D341Med (cell line): ENCODE measurements at regions not wholly inside any gene's neighbourhood (a gene's known extent, or its start where the extent isn't known, plus 50 kb on each side); places are given as distances from the start of the nearest gene placed in this dataset.

Experiments used
- DNase-seq: peaks from one replicate; pipeline ENCODE4 v3.0.0; 2012; ENCODE audit warnings: low spot score

GRCh38 chr2:42932271-42933151, 140.1 kb upstream of the HAAO start:
- DNase-seq, result no peak

- DNase-seq, result peak; percentile 66
These were observed 139.4 kb upstream of the HAAO start for GRCh38 chr2:42931818-42932195.

- DNase-seq, result peak; percentile 50
These were observed 138.9 kb upstream of the HAAO start for GRCh38 chr2:42931146-42931817.

GRCh38 chr2:42930025-42930581, 137.7 kb upstream of the HAAO start:
- DNase-seq, result no peak

- DNase-seq, result no peak
These were observed 137.2 kb upstream of the HAAO start for GRCh38 chr2:42929546-42930024.

GRCh38 chr2:42928692-42929545, 136.5 kb upstream of the HAAO start:
- peak; percentile 81 for DNase-seq

- DNase-seq, result no peak
These were observed 135.8 kb upstream of the HAAO start for GRCh38 chr2:42928161-42928691.

- no peak for DNase-seq
These were observed 135.2 kb upstream of the HAAO start for GRCh38 chr2:42927334-42928160.

GRCh38 chr2:42926434-42927333, 134.3 kb upstream of the HAAO start:
- DNase-seq, result no peak

GRCh38 chr2:42925742-42926433, 133.5 kb upstream of the HAAO start:
- no peak for DNase-seq

- DNase-seq, result no peak
These were observed 132.1 kb upstream of the HAAO start for GRCh38 chr2:42924418-42924886.

- no peak for DNase-seq
These were observed 131.4 kb upstream of the HAAO start for GRCh38 chr2:42923580-42924417.

GRCh38 chr2:42922790-42923579, 130.6 kb upstream of the HAAO start:
- DNase-seq, result no peak

- DNase-seq, result no peak
These were observed 129.9 kb upstream of the HAAO start for GRCh38 chr2:42922293-42922692.

GRCh38 chr2:42921721-42922120, 129.3 kb upstream of the HAAO start:
- no peak for DNase-seq

GRCh38 chr2:42921147-42921520, 128.8 kb upstream of the HAAO start:
- no peak for DNase-seq

- no peak for DNase-seq
These were observed 128.2 kb upstream of the HAAO start for GRCh38 chr2:42920446-42921146.
